HEK293 (cell line): ENCODE measurements at regions not wholly inside any gene's neighbourhood (a gene's known extent, or its start where the extent isn't known, plus 50 kb on each side); places are given as distances from the start of the nearest gene placed in this dataset.

Experiments used
- CTCF ChIA-PET: fragments of 350-600 bp; formaldehyde crosslinking; extraction: SDS; loops from one replicate; lab custom pipeline; 2021; ENCODE audit warnings: antibody characterized with exemption; lab: Yijun Ruan, JAX
- POLR2A ChIA-PET: fragments of 300-600 bp; formaldehyde crosslinking; extraction: SDS; loops from one replicate; lab custom pipeline; 2020; ENCODE audit warnings: antibody characterized with exemption, inconsistent platforms; lab: Yijun Ruan, JAX
- H3K27ac ChIP-seq: fragments of 200-500 bp; sonication (Bioruptor generic); 2 replicates; pipeline ENCODE4 v1.5.1; 2014; ENCODE audit warnings: low read depth, low read length, control low read depth, inconsistent platforms; ENCODE audit errors: extremely low read depth
- H3K36me3 ChIP-seq, 2 experiments: fragments of 200-500 bp in 1 of 2; sonication (Bioruptor generic) in 1 of 2; 1 replicate in 1 of 2; 2 replicates in 1 of 2; pipeline ENCODE4 v1.5.1; 2014 to 2017; ENCODE audit warnings: inconsistent platforms in 2 of 2, low read length in 2 of 2; ENCODE audit not compliant: control insufficient read depth in 2 of 2, insufficient read depth in 1 of 2
- H3K4me1 ChIP-seq: fragments of 200-500 bp; sonication (Bioruptor generic); 2 replicates; pipeline ENCODE4 v1.5.1; 2014; ENCODE audit warnings: mild to moderate bottlenecking, low read length, inconsistent platforms; ENCODE audit not compliant: control insufficient read depth, insufficient read depth
- H3K4me3 ChIP-seq: 2 replicates; pipeline ENCODE4 v1.5.1; 2011; ENCODE audit warnings: low read depth, mild to moderate bottlenecking, control low read depth, low read length, moderate library complexity
- H3K9me3 ChIP-seq: fragments of 200-500 bp; sonication (Bioruptor generic); 2 replicates; pipeline ENCODE4 v1.5.1; 2014; ENCODE audit warnings: low read depth, low read length, inconsistent platforms; ENCODE audit not compliant: control insufficient read depth, insufficient read depth
- EGR2 ChIP-seq: fragments of 450-650 bp; formaldehyde crosslinking; IDR thresholded peaks from 2 replicates; pipeline ENCODE4 v1.5.1; 2016; ENCODE audit warnings: low read depth, missing biosample characterization, missing genetic modification characterization
- FEZF1 ChIP-seq: fragments of 450-650 bp; formaldehyde crosslinking; IDR thresholded peaks from 2 replicates; pipeline ENCODE4 v1.5.1; 2016; ENCODE audit warnings: missing biosample characterization, missing genetic modification characterization
- GFI1B ChIP-seq: fragments of 450-650 bp; formaldehyde crosslinking; IDR thresholded peaks from 2 replicates; pipeline ENCODE4 v1.5.1; 2016; ENCODE audit warnings: missing biosample characterization, missing genetic modification characterization
- GLI4 ChIP-seq: fragments of 450-650 bp; formaldehyde crosslinking; IDR thresholded peaks from 2 replicates; pipeline ENCODE4 v1.5.1; 2016; ENCODE audit warnings: missing biosample characterization, missing genetic modification characterization
- KLF1 ChIP-seq: fragments of 450-650 bp; formaldehyde crosslinking; IDR thresholded peaks from 2 replicates; pipeline ENCODE4 v1.5.1; 2016; ENCODE audit warnings: missing biosample characterization, missing genetic modification characterization
- SP3 ChIP-seq: fragments of 450-650 bp; formaldehyde crosslinking; IDR thresholded peaks from 2 replicates; pipeline ENCODE4 v1.5.1; 2016; ENCODE audit warnings: missing biosample characterization, missing genetic modification characterization
- SP7 ChIP-seq: fragments of 450-650 bp; formaldehyde crosslinking; IDR thresholded peaks from 2 replicates; pipeline ENCODE4 v1.5.1; 2016; ENCODE audit warnings: missing biosample characterization, missing genetic modification characterization
- ZBTB21 ChIP-seq: fragments of 450-650 bp; formaldehyde crosslinking; IDR thresholded peaks from 2 replicates; pipeline ENCODE4 v1.5.1; 2017; ENCODE audit warnings: missing biosample characterization, missing genetic modification characterization
- ZFHX2 ChIP-seq: fragments of 450-650 bp; formaldehyde crosslinking; conservative IDR thresholded peaks from 2 replicates; pipeline ENCODE4 v1.5.1; 2016; ENCODE audit warnings: missing biosample characterization, missing genetic modification characterization
- ZNF10 ChIP-seq: fragments of 450-650 bp; formaldehyde crosslinking; IDR thresholded peaks from 2 replicates; pipeline ENCODE4 v1.5.1; 2017; ENCODE audit warnings: missing biosample characterization, missing genetic modification characterization
- ZNF274 ChIP-seq, 2 experiments: fragments of 200-500 bp in 1 of 2; fragments of 450-650 bp in 1 of 2; sonication (Bioruptor generic) in 1 of 2; formaldehyde crosslinking in 1 of 2; IDR thresholded peaks; 2 replicates each; pipeline versions ENCODE4 v1.5.1 to v1.6.1; 2014 to 2016; ENCODE audit warnings: borderline replicate concordance in 1 of 2, inconsistent platforms in 1 of 2, low read length in 1 of 2, missing biosample characterization in 1 of 2, missing genetic modification characterization in 1 of 2
- ZNF354C ChIP-seq: fragments of 450-650 bp; formaldehyde crosslinking; IDR thresholded peaks from 2 replicates; pipeline ENCODE4 v1.5.1; 2016; ENCODE audit warnings: missing biosample characterization, missing genetic modification characterization, low read depth, borderline replicate concordance
- ZNF416 ChIP-seq: fragments of 450-650 bp; formaldehyde crosslinking; IDR thresholded peaks from 2 replicates; pipeline ENCODE4 v1.5.1; 2016; ENCODE audit warnings: missing biosample characterization, missing genetic modification characterization
- ZNF423 ChIP-seq: fragments of 450-650 bp; formaldehyde crosslinking; IDR thresholded peaks from 2 replicates; pipeline ENCODE4 v1.5.1; 2016; ENCODE audit warnings: missing biosample characterization, missing genetic modification characterization
- ZNF426 ChIP-seq: fragments of 450-650 bp; formaldehyde crosslinking; IDR thresholded peaks from 2 replicates; pipeline ENCODE4 v1.5.1; 2017; ENCODE audit warnings: missing biosample characterization, missing genetic modification characterization, mild to moderate bottlenecking, inconsistent platforms, moderate library complexity
- ZNF501 ChIP-seq: fragments of 450-650 bp; formaldehyde crosslinking; IDR thresholded peaks from 2 replicates; pipeline ENCODE4 v1.5.1; 2016; ENCODE audit warnings: missing biosample characterization, missing genetic modification characterization
- ZNF529 ChIP-seq: fragments of 450-650 bp; formaldehyde crosslinking; IDR thresholded peaks from 2 replicates; pipeline ENCODE4 v1.5.1; 2017; ENCODE audit warnings: missing genetic modification characterization, missing biosample characterization; ENCODE audit not compliant: insufficient replicate concordance
- ZNF548 ChIP-seq: fragments of 450-650 bp; formaldehyde crosslinking; IDR thresholded peaks from 2 replicates; pipeline ENCODE4 v1.5.1; 2016; ENCODE audit warnings: missing biosample characterization, missing genetic modification characterization
- ZNF596 ChIP-seq: fragments of 450-650 bp; IDR thresholded peaks from 2 replicates; pipeline ENCODE4 v1.5.0; 2018; ENCODE audit warnings: missing biosample characterization, mild to moderate bottlenecking, missing genetic modification characterization, moderate library complexity
- ZNF626 ChIP-seq: fragments of 450-650 bp; sonication (Bioruptor Pico); formaldehyde crosslinking; IDR thresholded peaks from 2 replicates; pipeline ENCODE4 v1.5.1; 2018; ENCODE audit warnings: missing biosample characterization, missing genetic modification characterization, inconsistent platforms
- ZNF664 ChIP-seq: fragments of 450-650 bp; formaldehyde crosslinking; IDR thresholded peaks from 2 replicates; pipeline ENCODE4 v1.5.1; 2016; ENCODE audit warnings: missing biosample characterization, missing genetic modification characterization
- TF ChIP-seq, protein P1 (sequence below): fragments of 450-650 bp; formaldehyde crosslinking; IDR thresholded peaks from 2 replicates; pipeline ENCODE4 v1.5.0; 2017; ENCODE audit warnings: missing biosample characterization, missing genetic modification characterization, borderline replicate concordance
- TF ChIP-seq, protein P2 (sequence below): fragments of 450-650 bp; formaldehyde crosslinking; IDR thresholded peaks from 2 replicates; pipeline ENCODE4 v1.5.1; 2016; ENCODE audit warnings: missing biosample characterization, missing genetic modification characterization
- TF ChIP-seq, protein P3 (sequence below): fragments of 450-650 bp; formaldehyde crosslinking; IDR thresholded peaks from 2 replicates; pipeline ENCODE4 v1.5.1; 2016; ENCODE audit warnings: missing biosample characterization, missing genetic modification characterization

DNA sequence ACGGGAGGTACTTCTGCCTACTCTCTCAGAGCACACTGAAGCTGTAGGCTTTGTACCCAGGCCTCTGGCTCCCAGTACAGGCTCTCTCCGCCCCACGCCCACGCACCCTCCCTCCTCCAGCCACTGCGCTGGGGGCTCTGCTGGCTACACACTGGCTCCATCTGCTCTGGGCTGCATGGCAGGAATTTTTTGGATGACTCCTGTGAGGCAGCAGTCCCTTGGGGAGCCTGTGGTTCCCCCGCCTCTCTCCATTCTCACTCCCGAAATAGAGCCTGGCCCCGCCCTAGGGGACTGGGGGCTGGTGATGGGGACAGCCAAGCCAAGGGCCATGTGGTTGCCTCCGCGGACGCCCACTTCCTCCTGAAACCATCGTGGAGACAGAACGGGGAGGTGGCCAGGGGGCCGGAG lies 58.1 kb upstream of the ADRA2C start:
- no peaks in the 10 kb centered on the region for H3K36me3 ChIP-seq
- TF ChIP-seq ZNF416 (tag by site-specific recombination) (no peak), ZNF501 (tag by site-specific recombination) (no peak), ZNF626 (tag by site-specific recombination) (no peak), ZFHX2 (tag by site-specific recombination) (peak; percentile 89), EGR2 (tag by site-specific recombination) (peak; percentile 83)
- TF ChIP-seq, protein P1, sequence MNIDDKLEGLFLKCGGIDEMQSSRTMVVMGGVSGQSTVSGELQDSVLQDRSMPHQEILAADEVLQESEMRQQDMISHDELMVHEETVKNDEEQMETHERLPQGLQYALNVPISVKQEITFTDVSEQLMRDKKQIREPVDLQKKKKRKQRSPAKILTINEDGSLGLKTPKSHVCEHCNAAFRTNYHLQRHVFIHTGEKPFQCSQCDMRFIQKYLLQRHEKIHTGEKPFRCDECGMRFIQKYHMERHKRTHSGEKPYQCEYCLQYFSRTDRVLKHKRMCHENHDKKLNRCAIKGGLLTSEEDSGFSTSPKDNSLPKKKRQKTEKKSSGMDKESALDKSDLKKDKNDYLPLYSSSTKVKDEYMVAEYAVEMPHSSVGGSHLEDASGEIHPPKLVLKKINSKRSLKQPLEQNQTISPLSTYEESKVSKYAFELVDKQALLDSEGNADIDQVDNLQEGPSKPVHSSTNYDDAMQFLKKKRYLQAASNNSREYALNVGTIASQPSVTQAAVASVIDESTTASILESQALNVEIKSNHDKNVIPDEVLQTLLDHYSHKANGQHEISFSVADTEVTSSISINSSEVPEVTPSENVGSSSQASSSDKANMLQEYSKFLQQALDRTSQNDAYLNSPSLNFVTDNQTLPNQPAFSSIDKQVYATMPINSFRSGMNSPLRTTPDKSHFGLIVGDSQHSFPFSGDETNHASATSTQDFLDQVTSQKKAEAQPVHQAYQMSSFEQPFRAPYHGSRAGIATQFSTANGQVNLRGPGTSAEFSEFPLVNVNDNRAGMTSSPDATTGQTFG (tag by site-specific recombination) = no peak
- ChIA-PET CTCF (interaction anchor here (1.2 kb wide), 1 partner anchor 39 kb away, joined by 3 read pairs; no protein-coding TSS in a partner anchor), POLR2A (no interaction called here)
- H3K4me3 ChIP-seq = no peak overlapping the region
- H3K27ac ChIP-seq = no peak overlapping the region
- no peaks in the 10 kb centered on the region for H3K9me3 ChIP-seq
- no peaks in the 10 kb centered on the region for H3K4me1 ChIP-seq

DNA sequence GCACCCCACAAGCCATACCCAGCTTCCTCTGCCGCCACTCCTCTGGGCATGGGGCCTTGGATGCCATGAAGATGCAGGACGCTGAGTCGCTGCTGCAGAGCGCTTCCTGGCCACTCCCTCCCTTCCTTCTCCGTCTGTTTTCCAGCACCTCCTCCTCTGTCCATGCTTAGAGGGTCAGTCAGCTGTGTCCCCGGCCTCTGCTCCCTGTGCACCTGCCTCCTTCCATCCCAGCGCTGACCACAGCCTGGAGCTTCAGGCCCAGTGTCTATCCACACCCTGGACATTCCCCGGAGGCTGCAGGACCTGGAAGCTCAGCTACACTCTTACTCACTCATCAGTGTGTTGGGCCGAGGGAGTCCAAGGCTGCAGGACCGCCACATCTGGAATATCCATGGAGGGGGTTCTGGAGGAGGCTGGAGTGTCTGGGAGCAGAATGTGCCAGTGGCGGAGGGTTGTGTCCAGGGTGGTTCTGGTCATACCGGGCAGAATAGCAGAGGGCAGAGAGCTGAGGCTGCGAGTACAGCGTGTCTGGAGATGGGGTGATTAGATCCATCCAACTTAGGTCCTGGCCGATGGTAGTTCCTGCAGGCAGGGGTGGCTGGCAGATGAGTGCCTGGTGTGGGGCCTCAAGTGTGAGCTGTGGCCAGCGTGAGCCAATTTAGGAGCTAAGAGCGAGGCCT lies 58.6 kb upstream of the ADRA2C start:
- CTCF ChIA-PET = interaction anchor here (1.2 kb wide), 1 partner anchor 40 kb away, joined by 3 read pairs; no protein-coding TSS in a partner anchor
- Histone ChIP-seq H3K4me1 (no peaks in the 10 kb centered on the region), H3K4me3 (no peak overlapping the region), H3K9me3 (no peaks in the 10 kb centered on the region), H3K27ac (no peak overlapping the region), H3K36me3 (no peaks in the 10 kb centered on the region)
- POLR2A ChIA-PET = no interaction called here
- TF ChIP-seq ZNF423 (tag by site-specific recombination) (no peak), SP7 (tag by site-specific recombination) (no peak), ZNF626 (tag by site-specific recombination) (no peak), GLI4 (tag by site-specific recombination) (no peak), ZNF354C (tag by site-specific recombination) (no peak), ZNF596 (tag by site-specific recombination) (no peak), ZNF664 (tag by site-specific recombination) (no peak), ZNF548 (tag by site-specific recombination) (no peak), GFI1B (tag by site-specific recombination) (no peak), ZNF426 (tag by site-specific recombination) (no peak), ZNF10 (tag by site-specific recombination) (no peak), FEZF1 (tag by site-specific recombination) (no peak), ZBTB21 (tag by site-specific recombination) (no peak), SP3 (no peak), KLF1 (tag by site-specific recombination) (no peak), ZNF274 (IDR thresholded peaks at IDR 0.05; ENCODE audit: low read length) (no peak), ZNF274 (tag by site-specific recombination; IDR thresholded peaks at IDR 0.05; ENCODE audit: borderline replicate concordance) (no peak), ZNF529 (tag by site-specific recombination) (no peak)
- TF ChIP-seq, protein P2, sequence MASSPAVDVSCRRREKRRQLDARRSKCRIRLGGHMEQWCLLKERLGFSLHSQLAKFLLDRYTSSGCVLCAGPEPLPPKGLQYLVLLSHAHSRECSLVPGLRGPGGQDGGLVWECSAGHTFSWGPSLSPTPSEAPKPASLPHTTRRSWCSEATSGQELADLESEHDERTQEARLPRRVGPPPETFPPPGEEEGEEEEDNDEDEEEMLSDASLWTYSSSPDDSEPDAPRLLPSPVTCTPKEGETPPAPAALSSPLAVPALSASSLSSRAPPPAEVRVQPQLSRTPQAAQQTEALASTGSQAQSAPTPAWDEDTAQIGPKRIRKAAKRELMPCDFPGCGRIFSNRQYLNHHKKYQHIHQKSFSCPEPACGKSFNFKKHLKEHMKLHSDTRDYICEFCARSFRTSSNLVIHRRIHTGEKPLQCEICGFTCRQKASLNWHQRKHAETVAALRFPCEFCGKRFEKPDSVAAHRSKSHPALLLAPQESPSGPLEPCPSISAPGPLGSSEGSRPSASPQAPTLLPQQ = no peak
- TF ChIP-seq, protein P3, sequence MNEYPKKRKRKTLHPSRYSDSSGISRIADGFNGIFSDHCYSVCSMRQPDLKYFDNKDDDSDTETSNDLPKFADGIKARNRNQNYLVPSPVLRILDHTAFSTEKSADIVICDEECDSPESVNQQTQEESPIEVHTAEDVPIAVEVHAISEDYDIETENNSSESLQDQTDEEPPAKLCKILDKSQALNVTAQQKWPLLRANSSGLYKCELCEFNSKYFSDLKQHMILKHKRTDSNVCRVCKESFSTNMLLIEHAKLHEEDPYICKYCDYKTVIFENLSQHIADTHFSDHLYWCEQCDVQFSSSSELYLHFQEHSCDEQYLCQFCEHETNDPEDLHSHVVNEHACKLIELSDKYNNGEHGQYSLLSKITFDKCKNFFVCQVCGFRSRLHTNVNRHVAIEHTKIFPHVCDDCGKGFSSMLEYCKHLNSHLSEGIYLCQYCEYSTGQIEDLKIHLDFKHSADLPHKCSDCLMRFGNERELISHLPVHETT (tag by site-specific recombination) = no peak
